H1 (cell line): ENCODE measurements at regions not wholly inside any gene's neighbourhood (a gene's known extent, or its start where the extent isn't known, plus 50 kb on each side); places are given as distances from the start of the nearest gene placed in this dataset.

Experiments
- CTCF ChIA-PET: fragments of 300-600 bp; sonication (Branson Sonifier 250); formaldehyde crosslinking; loops from one replicate; lab custom pipeline; 2021; ENCODE audit not compliant: partially characterized antibody; lab: Charles Lee
- POLR2A ChIA-PET: fragments of 300-600 bp; sonication (Branson Sonifier 250); formaldehyde crosslinking; loops from one replicate; lab custom pipeline; 2021; ENCODE audit warnings: inconsistent platforms; ENCODE audit not compliant: partially characterized antibody; lab: Charles Lee
- DNase-seq, 2 experiments: peaks; one replicate each; pipeline versions ENCODE4 v3.0.0 to v3.0.0-alpha.2; 2010 to 2022; ENCODE audit warnings: low spot score in 2 of 2, low read depth in 1 of 2, mixed read lengths in 1 of 2
- FAIRE-seq: peaks from 2 replicates; lab custom pipeline; 2011; peaks lifted over from hg19 to GRCh38; lab: Jason Lieb, UNC
- H2AFZ ChIP-seq: 2 replicates; pipeline ENCODE4 v1.8.1; 2012; ENCODE audit warnings: low read length, inconsistent platforms
- H2AK5ac ChIP-seq: 2 replicates; pipeline ENCODE4 v1.6.1; 2013; ENCODE audit warnings: low read depth, low read length
- H2BK120ac ChIP-seq: replicated peaks from 2 replicates; pipeline ENCODE3; 2013; ENCODE audit warnings: low read depth, low read length, inconsistent platforms
- H2BK12ac ChIP-seq: 2 replicates; pipeline ENCODE4 v1.6.1; 2013; ENCODE audit warnings: low read depth, low read length
- H2BK15ac ChIP-seq: 2 replicates; pipeline ENCODE4 v1.6.1; 2013; ENCODE audit warnings: low read length
- H2BK20ac ChIP-seq: 2 replicates; pipeline ENCODE4 v1.6.1; 2013; ENCODE audit warnings: low read length
- H2BK5ac ChIP-seq: 2 replicates; pipeline ENCODE4 v1.6.1; 2013; ENCODE audit warnings: low read depth, low read length
- H3K14ac ChIP-seq: 2 replicates; pipeline ENCODE4 v1.6.1; 2013; ENCODE audit warnings: inconsistent platforms; ENCODE audit not compliant: insufficient read length
- H3K18ac ChIP-seq: 2 replicates; pipeline ENCODE4 v1.6.1; 2013; ENCODE audit warnings: low read length; ENCODE audit errors: extremely low read depth
- H3K23ac ChIP-seq: 2 replicates; pipeline ENCODE4 v1.6.1; 2013; ENCODE audit warnings: inconsistent platforms; ENCODE audit not compliant: insufficient read length
- H3K23me2 ChIP-seq: 2 replicates; pipeline ENCODE4 v1.6.1; 2013; ENCODE audit warnings: low read depth, low read length
- H3K27ac ChIP-seq: 2 replicates; pipeline ENCODE4 v1.6.1; 2011; ENCODE audit warnings: low read depth, low read length, inconsistent platforms
- H3K27me3 ChIP-seq, 4 experiments: replicated peaks in 1 of 4; 1 replicate in 1 of 4; 2 replicates in 3 of 4; pipeline versions ENCODE4 v1.6.1 to v1.8.1; 2011 to 2013; ENCODE audit warnings: low read length in 3 of 4, mild to moderate bottlenecking in 3 of 4, inconsistent platforms in 2 of 4, mixed read lengths in 2 of 4, moderate library complexity in 1 of 4; ENCODE audit not compliant: control insufficient read depth in 3 of 4, insufficient read depth in 3 of 4; ENCODE audit errors: extremely low read depth in 1 of 4
- H3K36me3 ChIP-seq, 4 experiments: 2 replicates each; pipeline versions ENCODE4 v1.6.1 to v1.8.1; 2011 to 2013; ENCODE audit warnings: mild to moderate bottlenecking in 4 of 4, low read length in 3 of 4, moderate library complexity in 2 of 4, control low read depth in 1 of 4, inconsistent platforms in 1 of 4; ENCODE audit not compliant: insufficient read depth in 4 of 4, control insufficient read depth in 2 of 4
- H3K4ac ChIP-seq: replicated peaks from 2 replicates; pipeline ENCODE3; 2013; ENCODE audit warnings: low read length, low read depth, mixed read lengths, inconsistent platforms; ENCODE audit not compliant: insufficient read length
- H3K4me1 ChIP-seq, 4 experiments: replicated peaks in 1 of 4; 1 replicate in 1 of 4; 2 replicates in 3 of 4; pipeline versions ENCODE4 v1.6.1 to v1.8.1; 2011 to 2013; ENCODE audit warnings: low read length in 3 of 4, inconsistent platforms in 2 of 4, mixed read lengths in 1 of 4; ENCODE audit not compliant: insufficient read depth in 4 of 4, control insufficient read depth in 3 of 4
- H3K4me2 ChIP-seq, 2 experiments: 2 replicates each; pipeline versions ENCODE4 v1.6.1 to v1.8.1; 2011 to 2013; ENCODE audit warnings: low read depth in 2 of 2, low read length in 2 of 2, control low read depth in 1 of 2, inconsistent platforms in 1 of 2, mild to moderate bottlenecking in 1 of 2; ENCODE audit not compliant: insufficient read depth in 1 of 2
- H3K4me3 ChIP-seq, 4 experiments: fragments of 200-600, 300-600 bp in 1 of 4; sonication (generic), shearing (Covaris generic), sonication (Bioruptor Twin) in 1 of 4; 2 replicates each; pipeline versions ENCODE4 v1.5.1 to v1.8.1; 2011 to 2016; ENCODE audit warnings: low read length in 4 of 4, low read depth in 3 of 4, control low read depth in 2 of 4, inconsistent platforms in 2 of 4, mild to moderate bottlenecking in 2 of 4, mixed read lengths in 1 of 4, moderate library complexity in 1 of 4; ENCODE audit not compliant: insufficient read depth in 2 of 4; ENCODE audit errors: extremely low read depth in 1 of 4
- H3K56ac ChIP-seq: replicated peaks from 2 replicates; pipeline ENCODE3; 2013; ENCODE audit warnings: low read depth, mild to moderate bottlenecking, mixed read lengths, low read length, inconsistent platforms; ENCODE audit not compliant: insufficient read length
- H3K79me1 ChIP-seq: 2 replicates; pipeline ENCODE4 v1.6.1; 2013; ENCODE audit warnings: low read depth, low read length, control low read depth
- H3K79me2 ChIP-seq, 2 experiments: 2 replicates each; pipeline versions ENCODE4 v1.6.1 to v1.8.1; 2012 to 2013; ENCODE audit warnings: low read length in 2 of 2, mild to moderate bottlenecking in 2 of 2, inconsistent platforms in 1 of 2; ENCODE audit not compliant: insufficient read depth in 2 of 2, control insufficient read depth in 1 of 2
- H3K9ac ChIP-seq, 4 experiments: replicated peaks in 1 of 4; 1 replicate in 1 of 4; 2 replicates in 3 of 4; pipeline versions ENCODE4 v1.6.1 to v1.8.1; 2011 to 2013; ENCODE audit warnings: low read depth in 3 of 4, low read length in 3 of 4, control low read depth in 2 of 4, mild to moderate bottlenecking in 2 of 4, moderate library complexity in 2 of 4, inconsistent platforms in 1 of 4; ENCODE audit errors: extremely low read depth in 1 of 4
- H3K9me3 ChIP-seq, 2 experiments: 2 replicates each; pipeline versions ENCODE4 v1.6.1 to v1.8.1; 2012 to 2013; ENCODE audit warnings: mild to moderate bottlenecking in 2 of 2, moderate library complexity in 2 of 2, control low read depth in 1 of 2, inconsistent platforms in 1 of 2, low read depth in 1 of 2, low read length in 1 of 2, mixed read lengths in 1 of 2; ENCODE audit not compliant: insufficient read depth in 2 of 2
- H4K20me1 ChIP-seq, 2 experiments: replicated peaks in 1 of 2; 2 replicates each; pipeline versions ENCODE3 to v1.8.1; 2011 to 2013; ENCODE audit warnings: inconsistent platforms in 2 of 2, low read length in 2 of 2, mild to moderate bottlenecking in 1 of 2; ENCODE audit not compliant: insufficient read depth in 2 of 2, control insufficient read depth in 1 of 2
- H4K5ac ChIP-seq: 2 replicates; pipeline ENCODE4 v1.6.1; 2013; ENCODE audit warnings: low read length, low read depth, mixed read lengths, inconsistent platforms; ENCODE audit not compliant: insufficient read length
- H4K8ac ChIP-seq: 2 replicates; pipeline ENCODE4 v1.8.0; 2013; ENCODE audit warnings: mild to moderate bottlenecking, moderate library complexity, low read length, inconsistent platforms; ENCODE audit not compliant: insufficient read depth; ENCODE audit errors: extremely low read depth
- H4K91ac ChIP-seq: replicated peaks from 2 replicates; pipeline ENCODE3; 2013; ENCODE audit warnings: low read length, mixed read lengths, inconsistent platforms; ENCODE audit not compliant: insufficient read length
- BCL11A ChIP-seq, 2 experiments: IDR thresholded peaks; one replicate each; pipeline ENCODE4 v1.6.1; 2011; ENCODE audit warnings: low read depth in 2 of 2, low read length in 2 of 2, mild to moderate bottlenecking in 2 of 2
- CBX8 ChIP-seq: fragments of 300-800, 300-1000 bp; sonication (generic); IDR thresholded peaks from 2 replicates; pipeline ENCODE4 v1.7.1; 2016; ENCODE audit warnings: low read depth, low read length, borderline replicate concordance
- CEBPB ChIP-seq: IDR thresholded peaks from 2 replicates; pipeline ENCODE4 v1.6.1; 2012; ENCODE audit warnings: low read depth, low read length
- CREB1 ChIP-seq: IDR thresholded peaks from 2 replicates; pipeline ENCODE4 v1.6.1; 2012; ENCODE audit warnings: inconsistent platforms
- EP300 ChIP-seq, 2 experiments: IDR thresholded peaks; 1 replicate in 1 of 2; 2 replicates in 1 of 2; pipeline ENCODE4 v1.6.1; 2011 to 2012; ENCODE audit warnings: low read depth in 2 of 2, low read length in 2 of 2, mild to moderate bottlenecking in 2 of 2, borderline replicate concordance in 1 of 2, inconsistent platforms in 1 of 2, moderate library complexity in 1 of 2
- GABPA ChIP-seq: IDR thresholded peaks from 2 replicates; pipeline ENCODE4 v1.6.1; 2011; ENCODE audit warnings: mild to moderate bottlenecking, low read length, moderate library complexity, borderline replicate concordance; ENCODE audit not compliant: insufficient read depth
- PHF8 ChIP-seq: fragments of 200-600 bp; sonication (generic); conservative IDR thresholded peaks from 2 replicates; pipeline ENCODE4 v1.7.1; 2012; ENCODE audit warnings: low read depth, mild to moderate bottlenecking, inconsistent platforms, low read length, moderate library complexity
- POLR2A ChIP-seq, 2 experiments: IDR thresholded peaks; 1 replicate in 1 of 2; 2 replicates in 1 of 2; pipeline ENCODE4 v1.6.1; 2011; ENCODE audit warnings: low read depth in 2 of 2, low read length in 2 of 2, mild to moderate bottlenecking in 2 of 2; ENCODE audit errors: control extremely low read depth in 1 of 2
- RNF2 ChIP-seq: fragments of 200-900, 300-1000 bp; sonication (generic); IDR thresholded peaks from 2 replicates; pipeline ENCODE4 v1.7.1; 2016; ENCODE audit warnings: borderline replicate concordance, low read depth, mild to moderate bottlenecking, antibody characterized with exemption, low read length; ENCODE audit not compliant: poor library complexity, severe bottlenecking; ENCODE audit errors: missing control alignments
- RXRA ChIP-seq: IDR thresholded peaks from 2 replicates; pipeline ENCODE4 v1.6.1; 2011; ENCODE audit warnings: low read depth, mild to moderate bottlenecking, low read length, moderate library complexity; ENCODE audit not compliant: insufficient read depth
- SAP30 ChIP-seq: fragments of 300-600 bp; sonication (generic); IDR thresholded peaks from 2 replicates; pipeline ENCODE4 v1.7.1; 2012; ENCODE audit warnings: low read length, moderate library complexity, mild to moderate bottlenecking, inconsistent platforms; ENCODE audit not compliant: insufficient read depth, insufficient replicate concordance
- SIRT6 ChIP-seq: IDR thresholded peaks from one replicate; pipeline ENCODE4 v1.7.1; 2012; ENCODE audit warnings: low read length, inconsistent platforms
- SP4 ChIP-seq: IDR thresholded peaks from 2 replicates; pipeline ENCODE4 v1.6.1; 2012; ENCODE audit warnings: low read length, inconsistent platforms
- SUZ12 ChIP-seq: fragments of 200-600 bp; sonication (generic); IDR thresholded peaks from 2 replicates; pipeline ENCODE4 v1.6.1; 2012; ENCODE audit warnings: mild to moderate bottlenecking, inconsistent platforms, low read length, moderate library complexity, mixed read lengths
- TAF7 ChIP-seq: optimal IDR thresholded peaks from 2 replicates; pipeline ENCODE3; 2011; ENCODE audit warnings: low read depth, mild to moderate bottlenecking, inconsistent platforms, low read length, moderate library complexity, borderline replicate concordance
- WGBS, 2 experiments: shearing (Covaris generic) in 1 of 2; methylation state at CpG; one replicate each; pipeline versions ENCODE4 v1.1.6 to v1.1.7; 2013 to 2015; ENCODE audit warnings: low lambda C conversion rate in 2 of 2, mixed read lengths in 2 of 2, inconsistent platforms in 1 of 2, low coverage in 1 of 2, missing lambda C conversion rate in 1 of 2; ENCODE audit not compliant: insufficient replicate concordance in 2 of 2, insufficient coverage in 1 of 2, insufficient read length in 1 of 2; ENCODE audit errors: extremely low coverage in 1 of 2, missing lambda C conversion rate in 1 of 2; 5-methylcytosine and 5-hydroxymethylcytosine counted together

DNA sequence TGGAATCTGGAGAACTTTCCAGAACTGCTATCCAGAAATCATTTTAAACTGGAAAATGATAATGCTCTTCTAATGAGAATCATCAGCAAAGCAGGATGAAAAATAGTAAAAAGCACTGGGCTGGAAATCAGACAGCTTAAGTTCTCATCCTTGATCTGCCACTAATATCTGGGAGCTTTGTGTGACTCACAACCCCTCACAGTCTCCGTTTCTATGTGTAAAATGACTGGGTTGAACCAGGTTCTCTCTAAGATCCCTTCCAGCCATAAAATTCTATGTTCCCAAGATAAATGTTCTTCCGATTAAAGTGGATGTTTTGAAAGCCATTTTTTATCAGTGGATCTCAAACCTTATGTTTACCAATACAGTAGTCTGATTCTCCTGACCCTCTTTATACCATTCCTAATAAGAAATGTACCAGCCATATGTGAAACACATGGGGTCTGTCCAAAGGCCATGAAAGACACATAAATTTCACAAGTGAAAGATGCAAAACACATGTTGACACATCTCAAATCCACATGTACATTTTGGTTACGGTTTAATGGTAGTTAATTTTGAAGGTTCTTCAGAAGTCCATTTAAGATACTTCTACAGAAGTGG is 188.8 kb downstream of the EN1 start:
- H4K8ac ChIP-seq: no peak overlapping the region
- DNase-seq: no peak
- H2BK12ac ChIP-seq: no peak overlapping the region
- CTCF ChIA-PET: no interaction called here
- no peaks in the 10 kb centered on the region for H3K23me2 ChIP-seq
- H3K18ac ChIP-seq: no peak overlapping the region
- no peak overlapping the region for H3K27ac ChIP-seq
- H2BK5ac ChIP-seq: no peak overlapping the region
- no peaks in the 10 kb centered on the region for H3K4me1 ChIP-seq
- no peaks in the 10 kb centered on the region for H3K36me3 ChIP-seq
- H3K14ac ChIP-seq: no peak overlapping the region
- H2AK5ac ChIP-seq: no peak overlapping the region
- no peak overlapping the region for H2BK120ac ChIP-seq
- WGBS, 2 experiments: 87% methylated on average over 3 of the region's 3 CpGs; no CpG with 5 or more reads in 1 of the 2 experiments
- H3K4me3 ChIP-seq: no peak overlapping the region
- H3K4ac ChIP-seq: no peak overlapping the region
- H2AFZ ChIP-seq: no peak overlapping the region
- H2BK15ac ChIP-seq: no peak overlapping the region
- H3K9ac ChIP-seq: no peak overlapping the region
- H4K91ac ChIP-seq: no peak overlapping the region
- H2BK20ac ChIP-seq: no peak overlapping the region
- no peak overlapping the region for H3K4me2 ChIP-seq
- FAIRE-seq: no peak
- no peak overlapping the region for H3K23ac ChIP-seq
- POLR2A ChIA-PET: no interaction called here
- H3K79me1 ChIP-seq: no peaks in the 10 kb centered on the region
- no peaks in the 10 kb centered on the region for H3K9me3 ChIP-seq
- no peaks in the 10 kb centered on the region for H3K79me2 ChIP-seq
- H4K20me1 ChIP-seq: no peaks in the 10 kb centered on the region
- no peak overlapping the region for H4K5ac ChIP-seq
- no peaks in the 10 kb centered on the region for H3K27me3 ChIP-seq
- no peak overlapping the region for H3K56ac ChIP-seq
- TF ChIP-seq BCL11A (IDR thresholded peaks at IDR 0.05; ENCODE audit: low read depth in 2 of 2, low read length in 2 of 2): no peak
- no peak for TF ChIP-seq CBX8
- no peak for TF ChIP-seq RNF2
- TF ChIP-seq PHF8: no peak
- TF ChIP-seq SP4: no peak
- TF ChIP-seq RXRA: no peak
- TF ChIP-seq CEBPB: no peak
- TF ChIP-seq SAP30: no peak
- no peak for TF ChIP-seq SUZ12
- no peak for TF ChIP-seq POLR2A (IDR thresholded peaks at IDR 0.05; ENCODE audit: control extremely low read depth in 1 of 2, low read depth in 2 of 2, low read length in 2 of 2)
- TF ChIP-seq TAF7: no peak
- TF ChIP-seq GABPA: no peak
- TF ChIP-seq SIRT6: no peak
- TF ChIP-seq EP300 (IDR thresholded peaks at IDR 0.05; ENCODE audit: borderline replicate concordance in 1 of 2, low read depth in 2 of 2, low read length in 2 of 2): no peak
- no peak for TF ChIP-seq CREB1
